Large intestine (tissue), 3 donors: ENCODE measurements at regions not wholly inside any gene's neighbourhood (a gene's known extent, or its start where the extent isn't known, plus 50 kb on each side); places are given as distances from the start of the nearest gene placed in this dataset.
"Not testable (repeated sequence)": the region's sequence is repeated elsewhere in the genome, so short reads cannot be mapped to it uniquely, and the experiment has no call there.

Source experiments
- DNase-seq, 2 donors: peaks; one replicate each; pipeline versions ENCODE4 v3.0.0 to v3.0.0-alpha.2; 2013
- H3K27ac ChIP-seq: one replicate; pipeline ENCODE4 v1.5.1; 2013; ENCODE audit warnings: low read length
- H3K27me3 ChIP-seq: 2 replicates; pipeline ENCODE4 v1.6.1; 2013; ENCODE audit warnings: low read length; ENCODE audit not compliant: control insufficient read depth, insufficient read depth
- H3K36me3 ChIP-seq: 2 replicates; pipeline ENCODE4 v1.6.1; 2013; ENCODE audit warnings: low read length; ENCODE audit not compliant: control insufficient read depth, insufficient read depth
- H3K4me1 ChIP-seq: one replicate; pipeline ENCODE4 v1.6.1; 2013; ENCODE audit warnings: low read length; ENCODE audit not compliant: control insufficient read depth, insufficient read depth
- H3K4me3 ChIP-seq: one replicate; pipeline ENCODE4 v1.5.1; 2013; ENCODE audit warnings: low read length
- H3K9me3 ChIP-seq: one replicate; pipeline ENCODE4 v1.6.1; 2013; ENCODE audit warnings: mild to moderate bottlenecking, low read depth, low read length, moderate library complexity; ENCODE audit not compliant: control insufficient read depth
- WGBS: methylation state at CpG from one replicate; pipeline ENCODE4 v1.1.5; 2013; ENCODE audit warnings: low lambda C conversion rate; ENCODE audit not compliant: insufficient coverage; 5-methylcytosine and 5-hydroxymethylcytosine counted together

DNA sequence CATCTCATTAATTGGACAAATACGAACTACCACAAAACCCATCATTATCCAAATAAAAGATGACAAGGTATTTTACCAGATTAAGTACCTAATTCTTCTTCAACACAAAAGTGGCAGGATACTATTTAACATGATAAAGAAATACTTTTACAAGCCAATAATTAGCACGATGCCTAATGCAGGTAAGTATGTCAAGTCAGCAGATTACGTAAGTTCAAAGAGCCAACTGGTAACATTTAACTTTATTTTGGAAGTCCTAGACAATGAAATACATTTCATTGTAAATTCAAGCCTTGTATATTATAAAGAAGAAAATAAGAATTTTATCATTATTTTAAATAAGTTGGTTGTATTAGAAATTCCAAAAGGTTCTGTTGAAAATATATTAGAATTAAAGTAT, 535.3 kb upstream of the SOX9 start:
- H3K9me3 ChIP-seq, result no peaks in the 10 kb centered on the region
- no peaks in the 10 kb centered on the region for H3K4me1 ChIP-seq
- DNase-seq, result no peak
- no peak overlapping the region for H3K27ac ChIP-seq
- 92% methylated on average over 2 of the region's 3 CpGs for WGBS
- no peaks in the 10 kb centered on the region for H3K27me3 ChIP-seq
- H3K4me3 ChIP-seq, result no peak overlapping the region
- H3K36me3 ChIP-seq, result no peaks in the 10 kb centered on the region

DNA sequence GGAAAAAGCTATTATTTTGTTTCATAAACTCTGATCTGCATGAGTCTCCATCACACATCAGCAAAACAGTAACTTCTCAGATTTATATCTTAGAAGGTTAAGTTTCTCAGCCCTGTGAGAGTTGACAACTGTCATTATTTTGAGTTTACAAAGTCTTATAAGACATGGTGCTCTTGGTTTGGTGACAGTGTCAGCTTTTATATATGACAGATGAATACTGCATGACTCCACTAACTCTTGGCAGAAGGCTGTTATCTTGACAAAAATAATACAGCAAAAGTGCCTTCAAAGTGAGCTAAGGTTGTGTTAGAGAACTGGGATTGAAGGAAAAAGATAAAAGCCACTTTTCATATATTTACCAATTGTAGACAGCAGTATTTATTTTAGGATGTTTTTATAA, 528.4 kb upstream of the SOX9 start:
- no peaks in the 10 kb centered on the region for H3K36me3 ChIP-seq
- DNase-seq, result no peak
- no peak overlapping the region for H3K27ac ChIP-seq
- no peaks in the 10 kb centered on the region for H3K27me3 ChIP-seq
- no peaks in the 10 kb centered on the region for H3K4me1 ChIP-seq
- no peaks in the 10 kb centered on the region for H3K9me3 ChIP-seq
- no peak overlapping the region for H3K4me3 ChIP-seq

DNA sequence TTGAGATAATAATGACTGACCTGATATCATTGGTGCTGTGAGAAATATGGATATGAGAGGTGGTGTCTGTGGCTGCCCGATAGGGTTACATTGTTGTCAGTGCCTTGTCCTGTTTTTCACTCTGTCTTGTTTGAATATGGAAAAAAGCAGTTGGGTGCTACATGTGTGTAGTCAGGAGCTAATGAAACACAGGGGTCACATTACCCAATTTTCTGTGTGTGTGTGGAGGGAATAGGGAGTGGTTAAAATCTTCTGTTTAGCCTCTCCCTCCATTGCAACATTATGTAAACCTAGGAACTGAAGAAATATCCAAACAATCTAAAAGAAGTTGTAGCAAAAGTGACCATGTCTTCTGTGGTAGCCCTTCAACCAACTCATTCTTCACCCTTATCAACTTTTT, 527.7 kb upstream of the SOX9 start:
- H3K9me3 ChIP-seq, result no peaks in the 10 kb centered on the region
- H3K36me3 ChIP-seq, result no peaks in the 10 kb centered on the region
- H3K4me1 ChIP-seq, result no peaks in the 10 kb centered on the region
- no peak for DNase-seq
- no peak overlapping the region for H3K4me3 ChIP-seq
- H3K27me3 ChIP-seq, result no peaks in the 10 kb centered on the region
- no CpG with 5 or more reads among the region's 1 CpG for WGBS
- no peak overlapping the region for H3K27ac ChIP-seq

DNA sequence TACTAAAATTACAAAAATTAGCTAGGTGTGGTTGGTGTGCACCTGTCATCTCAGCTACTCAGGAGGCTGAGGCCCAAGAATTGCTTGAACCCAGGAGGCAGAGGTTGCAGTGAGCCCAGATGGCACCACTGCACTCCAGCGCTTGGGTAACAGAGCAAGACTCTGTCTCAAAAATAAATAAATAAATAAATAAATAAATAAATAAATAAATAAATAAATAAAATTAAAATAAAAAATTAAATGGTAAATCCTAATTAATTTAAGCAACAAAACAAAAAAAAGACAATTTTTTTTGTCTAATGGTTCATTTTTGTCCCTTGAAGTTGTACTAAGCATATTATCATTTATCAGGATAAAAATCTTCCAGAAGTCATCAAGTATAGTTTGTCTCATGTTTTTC, 521.2 kb upstream of the SOX9 start:
- not testable (repeated sequence) for H3K9me3 ChIP-seq, H3K4me3 ChIP-seq, DNase-seq, H3K27ac ChIP-seq, H3K4me1 ChIP-seq, H3K27me3 ChIP-seq, H3K36me3 ChIP-seq
- no CpG with 5 or more reads among the region's 1 CpG for WGBS

DNA sequence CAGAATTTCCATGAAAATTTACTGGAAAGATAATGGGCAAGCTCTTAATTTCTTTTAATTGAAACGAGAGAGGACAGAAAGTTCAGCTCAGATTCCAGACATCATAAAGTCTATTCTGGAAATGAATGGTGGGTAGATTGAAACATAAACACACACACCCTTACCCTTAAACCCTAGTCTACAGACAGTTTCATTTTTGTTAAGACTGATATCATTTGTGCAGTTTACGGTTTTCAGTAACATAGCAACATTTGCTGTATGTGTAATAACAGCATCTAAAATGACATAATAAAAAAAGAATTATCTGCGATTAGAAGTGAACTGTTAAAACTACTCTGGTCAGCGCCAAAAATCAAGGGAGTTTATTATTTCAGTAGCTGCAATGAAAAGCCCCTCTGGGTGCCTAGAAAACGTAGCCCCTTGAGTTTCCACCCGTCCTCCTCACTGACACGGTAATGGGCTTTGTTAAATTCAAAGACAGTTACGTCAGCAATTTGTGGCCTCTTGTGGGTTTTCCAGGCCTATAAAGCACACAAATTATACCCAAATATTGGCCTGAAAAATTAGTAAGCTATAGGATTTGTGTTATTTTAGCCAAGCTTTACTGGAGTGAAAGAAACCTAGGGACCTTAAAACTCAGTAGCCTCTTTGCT, 520.6 kb upstream of the SOX9 start:
- H3K4me3 ChIP-seq, result no peak overlapping the region
- no peaks in the 10 kb centered on the region for H3K9me3 ChIP-seq
- no peak overlapping the region for H3K27ac ChIP-seq
- WGBS, result 42% methylated on average over 2 of the region's 8 CpGs
- peak in 1 of 2 donors; percentile 17 for DNase-seq
- H3K27me3 ChIP-seq, result no peaks in the 10 kb centered on the region
- H3K4me1 ChIP-seq, result no peaks in the 10 kb centered on the region
- H3K36me3 ChIP-seq, result no peaks in the 10 kb centered on the region

DNA sequence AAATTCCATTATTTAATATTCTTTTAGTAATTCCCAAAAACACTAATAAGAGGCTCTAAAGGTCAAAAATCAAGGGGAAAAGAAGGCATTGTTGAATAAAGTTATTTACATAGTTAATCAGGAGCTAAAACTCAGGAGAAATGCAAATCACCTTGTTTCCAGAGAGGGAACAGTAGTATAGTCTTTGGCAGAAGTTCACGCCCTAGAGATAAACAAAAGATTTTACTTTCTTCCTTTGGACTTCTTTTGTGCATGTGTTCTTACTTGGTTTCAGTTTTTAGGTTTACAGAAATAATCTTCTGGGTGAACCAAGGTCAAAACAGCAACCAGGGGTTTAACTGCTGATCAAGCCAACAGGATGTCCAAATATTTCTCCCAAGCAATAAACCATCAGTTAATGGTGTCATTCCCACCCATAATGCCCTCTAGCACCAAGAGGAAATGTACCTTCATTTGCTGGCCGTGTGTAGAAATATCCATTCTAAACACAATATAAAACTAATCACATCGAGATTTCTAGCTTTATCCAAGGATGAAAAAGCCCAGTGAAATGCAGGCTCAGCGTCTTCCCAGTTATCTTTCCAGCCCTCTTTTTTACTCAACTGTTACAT, 518.8 kb upstream of the SOX9 start:
- 69% methylated on average over 3 of the region's 4 CpGs for WGBS
- Histone ChIP-seq H3K27me3 (no peaks in the 10 kb centered on the region), H3K36me3 (no peaks in the 10 kb centered on the region), H3K27ac (no peak overlapping the region), H3K4me1 (no peaks in the 10 kb centered on the region), H3K4me3 (no peak overlapping the region), H3K9me3 (no peaks in the 10 kb centered on the region)
- DNase-seq, result no peak

DNA sequence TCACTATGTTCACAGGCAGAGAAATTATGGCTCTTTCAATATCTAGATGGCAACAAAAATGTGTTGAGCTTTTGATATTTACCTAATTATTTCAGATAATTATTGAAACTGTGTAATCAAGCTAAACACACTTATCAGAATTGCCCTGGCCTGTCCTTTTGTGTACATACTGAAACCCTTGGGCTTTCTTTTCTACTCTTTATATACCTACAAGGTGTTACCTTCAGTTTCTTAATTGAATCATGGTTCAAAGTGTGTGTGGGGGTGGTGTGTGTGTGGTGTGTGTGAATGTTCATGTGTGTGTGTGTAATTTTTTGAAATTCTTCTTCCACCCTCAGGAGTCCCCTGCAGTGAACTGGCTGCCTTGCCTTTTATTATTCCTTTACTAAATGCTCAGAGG, 506.8 kb upstream of the SOX9 start:
- Histone ChIP-seq H3K27me3 (no peaks in the 10 kb centered on the region), H3K4me3 (no peak overlapping the region), H3K27ac (no peak overlapping the region), H3K9me3 (no peaks in the 10 kb centered on the region), H3K4me1 (peaks cover 9% of the 10 kb centered on the region), H3K36me3 (no peaks in the 10 kb centered on the region)
- peak in 1 of 2 donors; percentile 47 for DNase-seq

DNA sequence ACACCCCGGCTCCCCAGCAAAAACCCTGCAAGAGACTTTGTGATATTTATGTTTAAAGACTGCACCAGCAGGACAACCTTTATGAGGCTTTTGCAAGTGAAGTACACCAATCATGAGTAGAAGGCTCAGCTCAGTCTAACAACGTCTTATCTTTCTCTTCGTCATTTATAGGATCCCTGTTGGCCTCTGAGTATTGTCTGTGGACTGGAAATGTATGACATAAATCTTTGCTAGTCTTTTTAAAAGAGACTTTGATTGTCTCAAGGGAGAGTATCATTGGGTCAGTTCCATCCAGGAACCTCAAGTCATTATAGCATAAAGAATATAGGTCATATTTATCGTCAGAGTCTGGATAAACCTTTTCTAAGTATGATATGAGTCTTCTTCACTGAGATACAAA, 505.0 kb upstream of the SOX9 start:
- Histone ChIP-seq H3K9me3 (no peaks in the 10 kb centered on the region), H3K36me3 (no peaks in the 10 kb centered on the region), H3K27me3 (no peaks in the 10 kb centered on the region), H3K4me3 (no peak overlapping the region), H3K4me1 (peaks cover 9% of the 10 kb centered on the region), H3K27ac (peak overlapping the region; percentile 42)
- peak in 1 of 2 donors; percentile 45 for DNase-seq
- 0% methylated on average over 2 of the region's 4 CpGs for WGBS

DNA sequence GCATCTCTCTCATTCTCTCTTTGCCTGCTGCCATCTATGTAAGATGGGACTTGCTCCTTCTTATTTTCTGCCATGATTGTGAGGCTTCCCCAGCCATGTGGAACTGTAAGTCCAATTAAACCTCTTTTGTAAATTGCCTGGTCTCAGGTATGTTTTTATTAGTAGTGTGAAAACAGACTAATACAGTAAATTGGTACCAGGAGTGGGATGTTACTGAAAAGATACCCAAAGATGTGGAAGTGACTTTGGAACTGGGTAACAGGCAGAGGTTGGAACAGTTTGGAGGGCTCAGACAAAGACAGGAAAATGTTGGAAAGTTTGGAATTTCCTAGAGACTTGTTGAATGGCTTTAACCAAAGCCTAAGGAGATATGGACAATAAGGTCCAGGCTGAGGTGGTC, 503.1 kb upstream of the SOX9 start:
- not testable (repeated sequence) for H3K4me1 ChIP-seq, H3K9me3 ChIP-seq, H3K4me3 ChIP-seq, H3K36me3 ChIP-seq, H3K27me3 ChIP-seq, H3K27ac ChIP-seq, DNase-seq

DNA sequence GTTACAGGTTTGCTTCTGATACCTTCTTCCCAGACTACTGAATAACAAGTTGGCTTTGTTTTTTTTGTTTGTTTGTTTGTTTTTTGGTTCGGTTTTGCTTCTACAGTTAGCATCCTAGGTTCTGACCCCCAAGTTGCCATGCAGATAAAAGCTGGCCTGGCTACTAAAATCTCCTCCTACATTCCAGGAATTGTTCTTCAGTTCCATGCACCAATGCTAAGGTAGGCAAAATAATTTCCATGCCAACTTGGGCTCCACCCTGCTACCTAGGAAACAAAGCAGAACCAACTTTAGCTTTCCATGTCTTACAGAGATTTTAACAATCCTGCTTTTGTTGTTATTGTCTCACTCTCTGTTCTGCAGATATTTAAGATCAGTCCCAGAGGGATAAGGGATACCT, 495.5 kb upstream of the SOX9 start:
- Histone ChIP-seq H3K27me3 (no peaks in the 10 kb centered on the region), H3K27ac (no peak overlapping the region), H3K4me1 (no peaks in the 10 kb centered on the region), H3K36me3 (no peaks in the 10 kb centered on the region), H3K9me3 (no peaks in the 10 kb centered on the region), H3K4me3 (no peak overlapping the region)
- 88% methylated on average over 1 of the region's 1 CpG for WGBS
- no peak for DNase-seq

DNA sequence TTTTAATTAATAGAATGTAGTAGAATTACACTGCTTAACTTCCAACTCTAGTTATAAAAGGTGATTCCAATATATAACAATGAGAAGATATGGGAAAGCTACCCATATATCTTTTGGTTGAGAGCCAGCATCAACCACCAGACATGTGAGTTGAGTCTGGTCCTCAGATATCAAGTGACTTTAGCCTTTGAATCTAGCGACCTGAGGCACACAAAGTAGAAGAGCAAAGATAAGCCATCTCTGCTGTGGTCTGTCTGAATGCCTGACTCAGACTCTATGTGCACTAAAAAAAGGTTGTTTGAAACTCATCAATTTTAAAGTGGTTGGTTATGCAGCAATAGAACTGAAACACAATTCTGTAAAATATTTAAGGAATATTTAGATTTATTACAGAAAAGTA, 492.5 kb upstream of the SOX9 start:
- Histone ChIP-seq H3K27ac (no peak overlapping the region), H3K27me3 (no peaks in the 10 kb centered on the region), H3K4me1 (peaks cover 6% of the 10 kb centered on the region), H3K4me3 (no peak overlapping the region), H3K9me3 (no peaks in the 10 kb centered on the region), H3K36me3 (no peaks in the 10 kb centered on the region)
- 60% methylated on average over 1 of the region's 1 CpG for WGBS
- no peak for DNase-seq
